ENCODE measurements at regions not wholly inside any gene's neighbourhood (a gene's known extent, or its start where the extent isn't known, plus 50 kb on each side); places are given as distances from the start of the nearest gene placed in this dataset.

DNA sequence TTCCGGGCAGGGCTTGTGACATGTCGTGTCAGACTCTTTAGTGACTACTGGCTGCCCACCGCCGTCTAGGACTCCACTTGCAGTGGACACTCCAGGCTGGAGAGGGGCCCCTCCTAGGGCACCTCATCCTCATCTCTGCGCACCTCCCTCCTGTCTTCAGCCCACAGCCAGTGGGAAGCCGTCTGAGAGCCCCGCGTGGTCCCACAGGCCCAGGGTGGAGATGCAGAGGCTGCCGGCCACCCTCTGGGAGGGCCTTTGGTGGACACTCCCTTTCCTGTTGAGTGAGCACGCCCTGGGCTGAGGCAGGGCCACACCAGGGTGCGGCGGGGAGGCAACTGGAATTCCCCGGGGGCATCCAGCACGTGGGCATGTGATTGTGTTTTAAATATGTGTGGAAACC is 80.5 kb downstream of the IRX2 start:
- no peak for TF ChIP-seq EP300 (IDR thresholded peaks at IDR 0.05)
- TF ChIP-seq, protein P1, sequence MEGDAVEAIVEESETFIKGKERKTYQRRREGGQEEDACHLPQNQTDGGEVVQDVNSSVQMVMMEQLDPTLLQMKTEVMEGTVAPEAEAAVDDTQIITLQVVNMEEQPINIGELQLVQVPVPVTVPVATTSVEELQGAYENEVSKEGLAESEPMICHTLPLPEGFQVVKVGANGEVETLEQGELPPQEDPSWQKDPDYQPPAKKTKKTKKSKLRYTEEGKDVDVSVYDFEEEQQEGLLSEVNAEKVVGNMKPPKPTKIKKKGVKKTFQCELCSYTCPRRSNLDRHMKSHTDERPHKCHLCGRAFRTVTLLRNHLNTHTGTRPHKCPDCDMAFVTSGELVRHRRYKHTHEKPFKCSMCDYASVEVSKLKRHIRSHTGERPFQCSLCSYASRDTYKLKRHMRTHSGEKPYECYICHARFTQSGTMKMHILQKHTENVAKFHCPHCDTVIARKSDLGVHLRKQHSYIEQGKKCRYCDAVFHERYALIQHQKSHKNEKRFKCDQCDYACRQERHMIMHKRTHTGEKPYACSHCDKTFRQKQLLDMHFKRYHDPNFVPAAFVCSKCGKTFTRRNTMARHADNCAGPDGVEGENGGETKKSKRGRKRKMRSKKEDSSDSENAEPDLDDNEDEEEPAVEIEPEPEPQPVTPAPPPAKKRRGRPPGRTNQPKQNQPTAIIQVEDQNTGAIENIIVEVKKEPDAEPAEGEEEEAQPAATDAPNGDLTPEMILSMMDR (IDR thresholded peaks at IDR 0.05), result no peak
- TF ChIP-seq POLR2A (IDR thresholded peaks at IDR 0.05), result no peak
- no peak overlapping the region for H3K27ac ChIP-seq
- H3K27me3 ChIP-seq, result no peaks in the 10 kb centered on the region
- H3K4me3 ChIP-seq, result no peak overlapping the region
- no peaks in the 10 kb centered on the region for H3K4me1 ChIP-seq
- no peaks in the 10 kb centered on the region for H3K36me3 ChIP-seq
- no peak for DNase-seq (ENCODE audit: low spot score in 2 of 2)
- peaks cover 0 to 4% (median 0%) of the 10 kb centered on the region in 4 donors for H3K9me3 ChIP-seq
- WGBS, 2 donors, result 71 to 75% methylated on average over 11 to 14 of the region's 14 CpGs

DNA sequence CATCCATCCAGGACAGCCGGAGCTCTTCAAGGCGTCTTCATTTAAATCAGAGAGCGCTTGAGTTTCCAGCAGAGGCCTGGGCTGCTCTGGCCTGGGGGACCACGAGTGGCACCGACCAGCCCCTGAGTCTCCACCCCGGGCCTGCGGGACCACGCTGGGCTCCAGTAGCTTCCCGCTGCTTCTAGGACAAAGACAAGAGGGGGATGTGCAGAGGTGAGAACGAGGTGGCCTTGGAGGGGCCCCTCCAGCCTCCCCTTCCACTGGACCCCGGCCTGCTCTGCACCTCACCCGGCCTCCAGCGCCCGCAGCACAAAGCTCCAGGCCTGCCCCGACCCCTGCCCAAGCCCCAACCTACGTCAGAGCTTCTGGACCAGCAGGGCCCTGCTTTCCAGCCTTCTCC is 81.6 kb downstream of the IRX2 start:
- H3K27ac ChIP-seq, result no peak overlapping the region
- no peaks in the 10 kb centered on the region for H3K27me3 ChIP-seq
- H3K4me1 ChIP-seq, result no peaks in the 10 kb centered on the region
- peaks cover 0 to 4% (median 0%) of the 10 kb centered on the region in 4 donors for H3K9me3 ChIP-seq
- WGBS, 2 donors, result 81 to 87% methylated on average over 13 to 16 of the region's 16 CpGs
- no peaks in the 10 kb centered on the region for H3K36me3 ChIP-seq
- no peak for DNase-seq (ENCODE audit: low spot score in 2 of 2)
- no peak overlapping the region for H3K4me3 ChIP-seq
- TF ChIP-seq, protein P1 (IDR thresholded peaks at IDR 0.05), result no peak
- TF ChIP-seq EP300 (IDR thresholded peaks at IDR 0.05) (no peak), POLR2A (IDR thresholded peaks at IDR 0.05) (no peak)

DNA sequence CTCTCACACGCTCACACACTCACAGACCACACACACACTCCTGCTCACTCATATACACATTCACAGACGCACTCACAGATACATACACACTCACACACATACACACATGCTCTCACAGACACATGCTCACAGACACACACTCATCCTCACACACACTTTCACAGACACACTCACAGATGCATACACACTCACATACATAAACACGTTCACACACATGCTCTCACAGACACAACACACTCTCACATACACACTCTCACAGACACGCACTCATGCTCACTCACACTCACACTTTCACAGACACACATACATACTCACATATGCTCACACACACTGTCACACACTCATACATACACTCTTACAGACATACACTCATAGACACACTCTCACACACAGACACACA is 82.2 kb downstream of the IRX2 start:
- 93 to 95% methylated on average over 4 of the region's 4 CpGs for WGBS, 2 donors

DNA sequence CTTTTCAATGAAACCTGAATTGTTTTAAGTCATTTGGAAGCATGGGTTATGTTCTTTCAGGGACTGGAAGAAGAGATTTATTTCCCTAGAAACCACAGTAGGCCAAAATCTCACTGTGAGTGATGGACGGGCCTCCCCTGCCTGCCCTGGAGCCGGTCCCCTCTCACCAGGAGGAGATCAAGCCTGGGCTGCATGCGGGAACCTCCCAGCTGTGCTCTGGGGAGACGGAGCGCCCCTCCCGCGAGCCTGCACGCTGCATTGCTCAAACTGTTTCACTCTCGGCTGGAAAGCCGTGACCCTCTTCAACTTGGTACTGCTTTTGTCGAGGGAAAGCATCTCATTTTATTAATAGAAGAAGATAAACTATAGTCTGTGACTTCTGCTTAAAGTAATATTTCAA is 85.4 kb downstream of the IRX2 start:
- no peaks in the 10 kb centered on the region for H3K4me1 ChIP-seq
- TF ChIP-seq POLR2A (IDR thresholded peaks at IDR 0.05), result no peak
- TF ChIP-seq, protein P1 (IDR thresholded peaks at IDR 0.05), result no peak
- no peak for TF ChIP-seq EP300 (IDR thresholded peaks at IDR 0.05)
- H3K27me3 ChIP-seq, result no peaks in the 10 kb centered on the region
- peaks cover 0 to 4% (median 0%) of the 10 kb centered on the region in 4 donors for H3K9me3 ChIP-seq
- no peak overlapping the region for H3K27ac ChIP-seq
- WGBS, 2 donors, result 11 to 14% methylated on average over 11 of the region's 11 CpGs
- DNase-seq (ENCODE audit: low spot score in 2 of 2), result no peak
- H3K4me3 ChIP-seq, result no peak overlapping the region
- H3K36me3 ChIP-seq, result no peaks in the 10 kb centered on the region

More for the DNA sequence above, 82.2 kb downstream of the IRX2 start:
- no peak for TF ChIP-seq POLR2A (IDR thresholded peaks at IDR 0.05)
- no peak for TF ChIP-seq EP300 (IDR thresholded peaks at IDR 0.05)
- TF ChIP-seq, protein P1 (IDR thresholded peaks at IDR 0.05), result no peak
- DNase-seq (ENCODE audit: low spot score in 2 of 2), result no peak
- H3K9me3 ChIP-seq, result peaks cover 0 to 4% (median 0%) of the 10 kb centered on the region in 4 donors
- no peaks in the 10 kb centered on the region for H3K36me3 ChIP-seq
- H3K27me3 ChIP-seq, result no peaks in the 10 kb centered on the region
- no peak overlapping the region for H3K27ac ChIP-seq
- no peak overlapping the region for H3K4me3 ChIP-seq
- H3K4me1 ChIP-seq, result no peaks in the 10 kb centered on the region

DNA sequence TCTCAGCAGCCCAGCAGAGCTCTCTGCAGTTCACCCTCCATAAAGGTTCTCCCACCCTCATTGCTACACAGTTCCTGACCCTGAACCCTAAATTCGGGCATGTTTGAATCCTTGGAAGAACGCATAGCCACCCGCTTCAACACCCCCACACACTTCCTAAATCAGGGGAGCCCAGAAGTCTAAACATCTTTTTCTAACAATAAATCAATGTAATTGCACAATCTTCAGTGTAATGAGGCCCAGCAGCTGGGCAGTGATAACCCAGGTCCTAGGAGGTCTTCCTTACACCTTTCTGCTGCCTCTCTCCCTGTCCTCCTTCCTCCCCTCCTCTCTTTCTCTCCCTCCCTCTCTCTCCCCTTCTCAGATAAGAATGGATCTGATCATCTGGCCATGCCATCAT is 88.0 kb downstream of the IRX2 start:
- 70 to 89% methylated on average over 3 of the region's 3 CpGs for WGBS, 2 donors
- Histone ChIP-seq H3K4me1 (no peaks in the 10 kb centered on the region), H3K36me3 (no peaks in the 10 kb centered on the region), H3K27me3 (no peaks in the 10 kb centered on the region), H3K27ac (no peak overlapping the region), H3K9me3 (no peaks in the 10 kb centered on the region), H3K4me3 (no peak overlapping the region)
- no peak for DNase-seq (ENCODE audit: low spot score in 2 of 2)
- TF ChIP-seq, protein P1 (IDR thresholded peaks at IDR 0.05), result no peak
